Calu3 (cell line): ENCODE measurements at regions not wholly inside any gene's neighbourhood (a gene's known extent, or its start where the extent isn't known, plus 50 kb on each side); places are given as distances from the start of the nearest gene placed in this dataset.
"Not testable (repeated sequence)": the region's sequence is repeated elsewhere in the genome, so short reads cannot be mapped to it uniquely, and the experiment has no call there.

Experiments
- BruUV-seq: library from RNA; stranded (reverse); fragments of 400-500 nt; replicated peaks from 2 replicates; lab custom pipeline; 2021; lab: Mats Ljungman, UMichigan
- CTCF ChIA-PET: fragments of 300-600 bp; sonication (Branson Sonifier 250); formaldehyde crosslinking; loops from one replicate; lab custom pipeline; 2022; ENCODE audit warnings: antibody characterized with exemption; lab: Charles Lee
- DNase-seq: peaks from one replicate; pipeline ENCODE4 v3.0.0; 2022
- H3K27ac Mint-ChIP-seq: one replicate; pipeline ENCODE4 v1.8.0; 2022; ENCODE audit warnings: mixed read lengths; ENCODE audit not compliant: unreplicated experiment
- H3K27me3 Mint-ChIP-seq: one replicate; pipeline ENCODE4 v1.8.0; 2022; ENCODE audit warnings: mixed read lengths; ENCODE audit not compliant: unreplicated experiment
- H3K36me3 Mint-ChIP-seq: one replicate; pipeline ENCODE4 v1.8.0; 2022; ENCODE audit warnings: mild to moderate bottlenecking, moderate library complexity, mixed read lengths; ENCODE audit not compliant: insufficient read depth, unreplicated experiment
- H3K4me1 Mint-ChIP-seq: one replicate; pipeline ENCODE4 v1.8.0; 2022; ENCODE audit warnings: mild to moderate bottlenecking, low read depth, mixed read lengths; ENCODE audit not compliant: unreplicated experiment
- H3K4me3 Mint-ChIP-seq: one replicate; pipeline ENCODE4 v1.8.0; 2022; ENCODE audit warnings: mild to moderate bottlenecking, low read depth, moderate library complexity, mixed read lengths; ENCODE audit not compliant: unreplicated experiment
- H3K9me3 Mint-ChIP-seq: one replicate; pipeline ENCODE4 v1.8.0; 2022; ENCODE audit warnings: low read depth, mixed read lengths; ENCODE audit not compliant: unreplicated experiment
- CTCF ChIP-seq: fragments of 200-600 bp; IDR thresholded peaks from one replicate; pipeline ENCODE4 v1.8.0; 2022; ENCODE audit warnings: antibody characterized with exemption; ENCODE audit not compliant: unreplicated experiment
- intact Hi-C: fragments of 100-400 bp; cut with micrococcal nuclease; formaldehyde crosslinking; loops from one replicate; pipeline ENCODE4 v1.10.0; 2022; ENCODE audit not compliant: unreplicated experiment

- no peaks in the 10 kb centered on the region for H3K9me3 Mint-ChIP-seq
- H3K27ac Mint-ChIP-seq: no peak overlapping the region
- H3K27me3 Mint-ChIP-seq: no peaks in the 10 kb centered on the region
- no peak for DNase-seq
- intact Hi-C loops: no loop called here
- no peak overlapping the region for H3K4me3 Mint-ChIP-seq
- no peak for TF ChIP-seq CTCF
- no peaks in the 10 kb centered on the region for H3K36me3 Mint-ChIP-seq
- no TSS peak for BruUV-seq
- CTCF ChIA-PET: no interaction called here
- H3K4me1 Mint-ChIP-seq: no peaks in the 10 kb centered on the region
Observed at GRCh38 chr21:9753943-9754342, 767.4 kb upstream of the TPTE start.

GRCh38 chr21:9754434-9754833 lies 766.9 kb upstream of the TPTE start:
- CTCF ChIA-PET, H3K36me3 Mint-ChIP-seq, H3K27me3 Mint-ChIP-seq, H3K27ac Mint-ChIP-seq, H3K9me3 Mint-ChIP-seq, BruUV-seq, DNase-seq, H3K4me1 Mint-ChIP-seq, H3K4me3 Mint-ChIP-seq, intact Hi-C loops: not testable (repeated sequence)

GRCh38 chr21:9755611-9756010 lies 765.8 kb upstream of the TPTE start:
- no peak overlapping the region for H3K4me3 Mint-ChIP-seq
- no peaks in the 10 kb centered on the region for H3K36me3 Mint-ChIP-seq
- intact Hi-C loops: no loop called here
- no peak for TF ChIP-seq CTCF
- H3K27me3 Mint-ChIP-seq: no peaks in the 10 kb centered on the region
- no peaks in the 10 kb centered on the region for H3K4me1 Mint-ChIP-seq
- H3K9me3 Mint-ChIP-seq: no peaks in the 10 kb centered on the region
- no peak overlapping the region for H3K27ac Mint-ChIP-seq
- BruUV-seq: no TSS peak
- CTCF ChIA-PET: no interaction called here
- DNase-seq: no peak

DNA sequence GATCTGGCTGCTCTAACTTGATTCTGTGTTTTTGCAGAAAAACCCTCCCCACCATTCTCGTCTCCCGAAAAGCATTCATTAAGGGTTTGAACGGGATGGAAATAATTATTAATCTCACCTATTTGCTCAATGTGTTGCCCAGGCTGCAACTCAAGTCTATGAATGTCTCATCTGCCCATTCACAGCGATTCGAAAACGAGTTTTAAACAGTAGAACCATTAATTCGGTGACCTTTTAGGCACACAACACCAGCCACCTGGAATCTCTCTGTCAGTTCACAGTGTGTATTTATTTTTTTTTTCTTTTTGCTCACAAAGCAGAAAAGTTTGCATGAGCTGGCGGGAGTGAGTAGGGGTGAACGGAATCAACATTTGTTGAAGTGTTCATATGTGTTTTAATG lies 764.7 kb upstream of the TPTE start:
- no peaks in the 10 kb centered on the region for H3K36me3 Mint-ChIP-seq
- H3K4me1 Mint-ChIP-seq: no peaks in the 10 kb centered on the region
- no peak for DNase-seq
- CTCF ChIA-PET: no interaction called here
- H3K4me3 Mint-ChIP-seq: no peak overlapping the region
- no peaks in the 10 kb centered on the region for H3K9me3 Mint-ChIP-seq
- no peak overlapping the region for H3K27ac Mint-ChIP-seq
- TF ChIP-seq CTCF: no peak
- intact Hi-C loops: no loop called here
- no peaks in the 10 kb centered on the region for H3K27me3 Mint-ChIP-seq
- no TSS peak for BruUV-seq

- H3K36me3 Mint-ChIP-seq, intact Hi-C loops, H3K4me3 Mint-ChIP-seq, DNase-seq, H3K4me1 Mint-ChIP-seq, H3K27me3 Mint-ChIP-seq, BruUV-seq, H3K9me3 Mint-ChIP-seq, H3K27ac Mint-ChIP-seq, CTCF ChIA-PET: not testable (repeated sequence)
Observed at GRCh38 chr21:9757118-9757517, 764.3 kb upstream of the TPTE start.

GRCh38 chr21:9757572-9757971 lies 763.8 kb upstream of the TPTE start:
- intact Hi-C loops, DNase-seq, H3K4me1 Mint-ChIP-seq, BruUV-seq, H3K9me3 Mint-ChIP-seq, H3K27ac Mint-ChIP-seq, H3K36me3 Mint-ChIP-seq, H3K4me3 Mint-ChIP-seq, CTCF ChIA-PET, H3K27me3 Mint-ChIP-seq: not testable (repeated sequence)
